Gastrocnemius medialis (tissue), 4 donors: ENCODE measurements at regions not wholly inside any gene's neighbourhood (a gene's known extent, or its start where the extent isn't known, plus 50 kb on each side); places are given as distances from the start of the nearest gene placed in this dataset.
"Not testable (repeated sequence)": the region's sequence is repeated elsewhere in the genome, so short reads cannot be mapped to it uniquely, and the experiment has no call there.

Experiments
- ATAC-seq, 2 donors: fragments of 150-250 bp; one replicate each; pipeline ENCODE4 v1.9.1; 2016
- DNase-seq, 2 donors: peaks; one replicate each; pipeline ENCODE4 v3.0.0-alpha.2; 2019
- H3K27ac ChIP-seq, 4 donors: fragments of 200-600 bp; sonication (generic); 1 replicate in 1 of 4; 2 replicates in 3 of 4; pipeline ENCODE4 v1.5.1; 2016 to 2018; ENCODE audit warnings: mild to moderate bottlenecking in 2 of 4, moderate library complexity in 1 of 4
- H3K27me3 ChIP-seq, 3 donors: fragments of 200-600 bp; sonication (generic) in 2 of 3; 1 replicate in 1 of 3; 2 replicates in 2 of 3; pipeline versions ENCODE4 v1.5.1 to v1.6.0; 2016 to 2019; ENCODE audit warnings: mild to moderate bottlenecking in 1 of 3, moderate library complexity in 1 of 3
- H3K36me3 ChIP-seq, 2 donors: fragments of 200-600 bp; sonication (generic) in 1 of 2; one replicate each; pipeline ENCODE4 v1.5.1; 2017 to 2018
- H3K4me1 ChIP-seq, 2 donors: fragments of 200-600 bp; sonication (generic) in 1 of 2; one replicate each; pipeline ENCODE4 v1.5.1; 2016 to 2017; ENCODE audit warnings: mild to moderate bottlenecking in 2 of 2
- H3K4me3 ChIP-seq, 4 donors: fragments of 200-600 bp; sonication (generic) in 3 of 4; 1 replicate in 1 of 4; 2 replicates in 3 of 4; pipeline ENCODE4 v1.5.1; 2016 to 2019; ENCODE audit warnings: mild to moderate bottlenecking in 2 of 4
- H3K9me3 ChIP-seq, 3 donors: fragments of 200-600 bp; sonication (generic) in 2 of 3; 1 replicate in 1 of 3; 2 replicates in 2 of 3; pipeline ENCODE4 v1.5.1; 2016 to 2019
- in situ Hi-C, 4 donors: fragments of 200-750 bp; cut with MboI; loops; one replicate each; pipeline versions ENCODE4 v1.15.0 to v1.8.0; 2017; ENCODE audit warnings: low sequenced_read_pairs in 4 of 4
- intact Hi-C: fragments of 100-400 bp; cut with DNase I; formaldehyde crosslinking; loops from one replicate; pipeline ENCODE4 v1.15.1; 2023; ENCODE audit warnings: low total_unique reads

DNA sequence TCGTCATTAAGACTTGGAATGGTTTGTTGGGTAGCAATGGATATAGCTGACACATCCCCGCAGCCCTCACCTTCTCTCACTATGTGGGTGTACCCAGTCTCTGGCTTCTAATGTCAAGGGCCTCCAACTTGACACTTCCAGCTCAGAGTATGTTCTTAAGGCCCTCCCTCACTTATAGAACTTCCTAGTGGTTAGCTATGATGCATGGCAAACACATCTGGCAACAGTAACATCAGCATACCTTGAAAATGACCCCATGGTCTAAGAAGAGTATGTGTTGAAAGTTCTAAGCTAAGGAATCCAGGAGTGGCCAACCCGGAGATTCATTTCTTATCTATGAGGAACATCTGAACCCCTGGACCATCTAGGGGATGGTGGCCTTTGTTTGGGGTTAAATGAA is 151.2 kb downstream of the GTF2IRD2B start:
- H3K36me3 ChIP-seq, H3K27ac ChIP-seq, intact Hi-C loops, H3K9me3 ChIP-seq, H3K4me1 ChIP-seq, DNase-seq, H3K4me3 ChIP-seq, ATAC-seq, H3K27me3 ChIP-seq, in situ Hi-C loops: not testable (repeated sequence)

DNA sequence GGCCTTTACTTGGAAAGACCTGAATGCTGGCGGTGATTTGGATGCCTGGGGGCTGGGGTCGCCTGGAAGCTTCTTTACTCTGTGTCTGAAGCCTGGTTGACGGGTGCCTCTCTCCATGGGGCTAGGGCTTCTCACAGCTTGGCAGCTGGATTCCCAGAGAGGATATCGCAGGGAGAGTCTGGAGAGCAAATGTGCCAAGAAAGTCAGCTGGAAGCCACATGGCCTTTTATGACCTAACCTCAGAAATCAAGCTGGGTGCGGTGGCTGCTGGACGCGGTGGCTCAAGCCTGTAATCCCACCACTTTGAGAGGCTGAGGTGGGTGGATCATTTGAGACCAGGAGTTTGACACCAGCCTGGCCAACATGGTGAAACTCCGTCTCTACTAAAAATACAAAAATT is 147.2 kb upstream of the TRIM73 start:
- H3K27me3 ChIP-seq, H3K4me3 ChIP-seq, H3K36me3 ChIP-seq, DNase-seq, H3K27ac ChIP-seq, H3K9me3 ChIP-seq, ATAC-seq, in situ Hi-C loops, H3K4me1 ChIP-seq, intact Hi-C loops: not testable (repeated sequence)

DNA sequence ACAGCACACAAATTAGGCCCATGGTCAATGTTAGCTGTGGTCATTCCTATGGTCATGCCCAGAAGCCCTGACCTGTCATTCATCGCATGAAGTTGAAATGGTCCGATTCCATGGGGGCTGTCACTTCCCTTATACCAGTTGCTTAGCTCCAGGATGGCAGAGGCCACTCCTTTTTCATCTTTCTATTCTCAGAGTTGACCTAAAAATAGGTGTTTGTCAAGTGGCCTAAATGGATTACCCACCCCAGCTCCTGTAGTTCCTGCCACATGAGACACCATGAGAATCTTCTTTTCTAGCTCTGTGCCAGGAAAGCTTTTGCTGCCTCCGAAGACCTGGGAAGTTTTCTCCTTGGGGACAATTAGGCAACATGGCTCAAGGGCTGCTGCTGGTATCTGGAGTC is 141.2 kb upstream of the TRIM73 start:
- H3K9me3 ChIP-seq, H3K27ac ChIP-seq, H3K27me3 ChIP-seq, DNase-seq, H3K36me3 ChIP-seq, intact Hi-C loops, in situ Hi-C loops, H3K4me1 ChIP-seq, H3K4me3 ChIP-seq: not testable (repeated sequence)
- ATAC-seq = peak; percentile 95 to 99

DNA sequence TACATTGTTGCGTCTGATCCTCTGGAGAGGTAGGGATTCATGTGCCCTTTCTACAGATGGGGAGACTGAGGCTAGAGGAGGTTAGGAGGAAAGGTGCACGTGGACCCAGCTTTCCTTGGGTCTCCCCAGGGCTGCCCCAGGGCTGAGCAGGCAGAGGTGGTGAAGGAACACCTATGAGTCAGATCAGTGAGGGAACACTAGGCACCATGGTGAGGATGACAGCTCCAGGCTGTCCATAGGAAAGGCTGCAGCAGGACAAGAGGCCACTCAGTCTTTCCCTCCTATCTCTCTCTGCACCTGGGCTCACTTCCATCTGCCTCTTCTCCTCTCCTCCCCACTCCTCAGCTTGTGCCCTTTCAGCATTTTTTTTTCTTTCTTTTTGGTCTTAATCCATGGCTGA is 138.0 kb upstream of the TRIM73 start:
- H3K9me3 ChIP-seq, intact Hi-C loops, H3K4me3 ChIP-seq, H3K27ac ChIP-seq, H3K36me3 ChIP-seq, H3K27me3 ChIP-seq, in situ Hi-C loops, ATAC-seq, DNase-seq, H3K4me1 ChIP-seq: not testable (repeated sequence)

DNA sequence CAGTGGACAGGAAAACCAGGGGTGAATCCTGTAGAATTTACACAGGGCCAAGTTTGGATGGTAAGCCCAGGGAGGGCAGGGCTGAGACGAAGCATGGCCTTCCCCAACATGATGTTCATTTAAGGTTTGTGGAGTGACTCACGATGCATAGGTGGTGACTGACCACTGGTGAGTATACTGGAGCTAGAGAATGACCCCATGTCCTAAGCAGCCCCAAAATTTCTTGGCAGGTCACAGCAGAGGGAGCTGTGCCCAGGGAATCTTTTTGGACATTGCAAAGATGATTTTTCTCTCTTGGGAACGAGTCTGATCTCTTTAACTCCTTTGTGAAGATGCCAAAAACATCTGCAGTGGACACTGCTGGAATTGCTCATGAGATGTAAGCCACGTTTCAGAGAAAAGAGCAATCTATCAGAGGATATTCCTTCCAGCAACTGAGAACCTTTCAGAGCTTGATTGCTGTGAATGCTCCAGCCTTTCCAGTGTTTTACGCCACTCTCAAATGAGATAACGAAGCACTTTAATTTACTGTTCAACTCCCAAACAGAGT is 135.9 kb upstream of the TRIM73 start:
- H3K36me3 ChIP-seq, H3K27ac ChIP-seq, DNase-seq, H3K4me3 ChIP-seq, ATAC-seq, H3K4me1 ChIP-seq, H3K9me3 ChIP-seq, in situ Hi-C loops, H3K27me3 ChIP-seq, intact Hi-C loops: not testable (repeated sequence)

DNA sequence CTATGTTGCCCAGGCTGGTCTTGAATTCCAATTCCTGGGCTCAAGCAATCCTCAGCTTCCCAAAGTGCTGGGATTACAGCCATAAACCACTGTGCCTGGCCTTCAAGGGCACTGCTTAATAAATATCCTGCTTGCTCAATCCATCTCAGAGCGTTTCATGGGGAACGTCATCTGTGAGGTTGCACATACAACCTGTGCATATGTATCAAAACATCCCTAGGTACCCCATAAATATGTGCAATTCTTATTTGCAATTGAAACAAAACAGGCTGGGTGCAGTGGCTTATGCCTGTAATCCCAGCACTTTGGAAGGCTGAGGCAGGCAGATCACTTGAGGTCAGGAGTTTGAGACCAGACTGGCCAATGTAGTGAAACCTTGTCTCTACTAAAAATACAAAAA is 133.8 kb upstream of the TRIM73 start:
- ATAC-seq = not testable (repeated sequence)

DNA sequence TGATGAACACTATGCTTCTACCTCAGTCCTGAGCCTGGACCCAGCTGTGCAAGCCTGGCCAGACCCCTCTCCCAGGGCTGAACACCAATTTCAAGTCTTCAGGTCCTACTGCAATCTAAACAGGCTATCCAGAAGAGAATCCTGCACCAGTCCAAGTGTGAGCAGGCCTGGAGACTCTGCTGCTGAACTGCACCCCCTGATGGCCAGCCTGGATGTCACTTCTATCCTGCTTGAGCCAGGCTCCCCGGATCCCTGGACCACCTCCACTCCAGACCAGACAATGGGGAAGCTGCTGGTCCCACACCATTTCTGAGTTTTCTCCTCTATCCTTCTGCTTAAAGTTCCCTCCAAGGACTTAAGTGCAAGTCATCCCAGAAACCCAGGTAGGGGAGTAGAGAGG is 127.3 kb upstream of the TRIM73 start:
- H3K27ac ChIP-seq, H3K36me3 ChIP-seq, H3K9me3 ChIP-seq, DNase-seq, H3K4me1 ChIP-seq, in situ Hi-C loops, H3K27me3 ChIP-seq, intact Hi-C loops, H3K4me3 ChIP-seq: not testable (repeated sequence)
- peak; percentile 77 to 85 for ATAC-seq

More for the DNA sequence above, 133.8 kb upstream of the TRIM73 start:
- H3K27ac ChIP-seq, DNase-seq, H3K27me3 ChIP-seq, H3K4me1 ChIP-seq, in situ Hi-C loops, H3K9me3 ChIP-seq, intact Hi-C loops, H3K4me3 ChIP-seq, H3K36me3 ChIP-seq: not testable (repeated sequence)

DNA sequence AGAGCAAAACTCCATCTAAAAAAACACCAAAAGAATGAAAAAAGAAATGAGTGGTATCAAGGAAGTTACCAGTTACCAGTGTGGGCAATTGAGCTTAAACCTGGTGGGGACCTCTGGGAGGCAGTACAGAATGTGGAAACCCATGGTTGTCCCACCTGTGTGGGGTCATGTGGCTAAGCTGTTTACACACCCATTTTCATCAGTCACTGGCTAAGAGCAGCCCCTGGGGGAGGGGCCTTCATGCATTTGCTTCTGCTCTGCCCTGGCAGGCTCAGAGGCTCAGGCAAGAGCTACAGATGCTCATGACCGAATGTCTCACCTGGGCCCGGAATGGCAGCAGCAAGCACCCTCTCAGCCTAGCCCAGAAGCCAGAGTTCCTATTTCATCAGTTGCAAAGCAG is 126.3 kb upstream of the TRIM73 start:
- ATAC-seq = peak in 1 of 2 donors; percentile 35
- H3K27ac ChIP-seq, H3K4me3 ChIP-seq, DNase-seq, intact Hi-C loops, H3K4me1 ChIP-seq, in situ Hi-C loops, H3K9me3 ChIP-seq, H3K27me3 ChIP-seq, H3K36me3 ChIP-seq: not testable (repeated sequence)

DNA sequence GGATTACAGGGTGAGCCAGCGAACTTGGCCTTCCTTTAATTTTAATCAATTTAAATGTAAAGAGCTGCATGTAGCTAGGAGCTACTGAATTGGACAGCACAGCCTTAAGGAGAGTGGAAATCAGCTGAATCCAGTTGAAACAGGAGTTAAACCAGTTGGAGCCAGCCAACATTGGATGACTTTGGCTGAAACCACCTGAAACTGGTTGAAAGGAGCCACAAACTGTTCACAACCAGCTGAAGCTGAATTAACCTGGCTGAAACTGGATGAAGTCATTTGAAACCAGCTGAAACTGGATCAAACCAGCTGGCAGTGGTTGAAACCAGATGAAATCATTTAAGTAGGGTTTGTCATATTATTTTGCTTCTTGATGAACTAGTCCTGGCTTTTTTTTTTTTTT is 121.3 kb upstream of the TRIM73 start:
- intact Hi-C loops, H3K36me3 ChIP-seq, H3K27ac ChIP-seq, H3K4me3 ChIP-seq, in situ Hi-C loops, H3K4me1 ChIP-seq, H3K27me3 ChIP-seq, ATAC-seq, H3K9me3 ChIP-seq, DNase-seq: not testable (repeated sequence)
